Muscle of leg (tissue), 3 donors: ENCODE measurements at regions not wholly inside any gene's neighbourhood (a gene's known extent, or its start where the extent isn't known, plus 50 kb on each side); places are given as distances from the start of the nearest gene placed in this dataset.
"Not testable (repeated sequence)": the region's sequence is repeated elsewhere in the genome, so short reads cannot be mapped to it uniquely, and the experiment has no call there.

Source experiments
- DNase-seq: peaks from one replicate; pipeline ENCODE4 v3.0.0; 2013
- H3K27ac ChIP-seq: one replicate; pipeline ENCODE4 v1.5.1; 2013; ENCODE audit warnings: mild to moderate bottlenecking, low read length, control low read depth
- H3K27me3 ChIP-seq: one replicate; pipeline ENCODE4 v1.6.1; 2013; ENCODE audit warnings: low read length; ENCODE audit not compliant: control insufficient read depth, insufficient read depth
- H3K36me3 ChIP-seq: one replicate; pipeline ENCODE4 v1.6.1; 2013; ENCODE audit warnings: low read length; ENCODE audit not compliant: control insufficient read depth, insufficient read depth
- H3K4me1 ChIP-seq: one replicate; pipeline ENCODE4 v1.6.1; 2013; ENCODE audit warnings: low read length; ENCODE audit not compliant: control insufficient read depth, insufficient read depth
- H3K4me3 ChIP-seq: one replicate; pipeline ENCODE4 v1.5.1; 2013; ENCODE audit warnings: low read length, control low read depth
- H3K9me3 ChIP-seq: replicated peaks from 2 replicates; pipeline ENCODE4 v1.6.1; 2013; ENCODE audit warnings: low read depth, low read length; ENCODE audit not compliant: control insufficient read depth
- WGBS: methylation state at CpG from one replicate; pipeline ENCODE4 v1.1.5; 2013; ENCODE audit warnings: missing lambda C conversion rate; ENCODE audit not compliant: insufficient coverage; 5-methylcytosine and 5-hydroxymethylcytosine counted together

GRCh38 chr5:36418152-36418979 is 116.7 kb upstream of the RANBP3L start:
- H3K9me3 ChIP-seq: no peaks in the 10 kb centered on the region
- peaks cover under 1% of the 10 kb centered on the region for H3K4me1 ChIP-seq
- H3K36me3 ChIP-seq: no peaks in the 10 kb centered on the region
- H3K27ac ChIP-seq: no peak overlapping the region
- 71% methylated on average over 4 of the region's 6 CpGs for WGBS
- no peak overlapping the region for H3K4me3 ChIP-seq
- DNase-seq: no peak
- H3K27me3 ChIP-seq: no peaks in the 10 kb centered on the region

GRCh38 chr5:36421256-36421655 is 119.6 kb upstream of the RANBP3L start:
- no CpG with 5 or more reads among the region's 1 CpG for WGBS
- H3K27ac ChIP-seq: no peak overlapping the region
- no peaks in the 10 kb centered on the region for H3K36me3 ChIP-seq
- no peak for DNase-seq
- H3K27me3 ChIP-seq: no peaks in the 10 kb centered on the region
- H3K9me3 ChIP-seq: no peaks in the 10 kb centered on the region
- no peak overlapping the region for H3K4me3 ChIP-seq
- H3K4me1 ChIP-seq: peaks cover 4% of the 10 kb centered on the region

- no peaks in the 10 kb centered on the region for H3K36me3 ChIP-seq
- WGBS: no CpG with 5 or more reads among the region's 3 CpGs
- H3K4me1 ChIP-seq: peaks cover 4% of the 10 kb centered on the region
- no peaks in the 10 kb centered on the region for H3K9me3 ChIP-seq
- H3K27ac ChIP-seq: no peak overlapping the region
- no peak overlapping the region for H3K4me3 ChIP-seq
- H3K27me3 ChIP-seq: no peaks in the 10 kb centered on the region
- DNase-seq: no peak
Measured at GRCh38 chr5:36422952-36423351, 121.2 kb upstream of the RANBP3L start.

- H3K27ac ChIP-seq: no peak overlapping the region
- 58% methylated on average over 1 of the region's 3 CpGs for WGBS
- H3K27me3 ChIP-seq: no peaks in the 10 kb centered on the region
- DNase-seq: peak; percentile 92
- H3K9me3 ChIP-seq: no peaks in the 10 kb centered on the region
- no peak overlapping the region for H3K4me3 ChIP-seq
- H3K36me3 ChIP-seq: no peaks in the 10 kb centered on the region
- H3K4me1 ChIP-seq: peaks cover 4% of the 10 kb centered on the region
Measured at GRCh38 chr5:36423578-36424307, 122.0 kb upstream of the RANBP3L start.

- not testable (repeated sequence) for H3K27ac ChIP-seq, H3K36me3 ChIP-seq, H3K27me3 ChIP-seq, H3K4me3 ChIP-seq, H3K9me3 ChIP-seq, H3K4me1 ChIP-seq, DNase-seq
- no CpG with 5 or more reads among the region's 2 CpGs for WGBS
Measured at GRCh38 chr5:36426070-36426469, 124.4 kb upstream of the RANBP3L start.

- WGBS: 87% methylated on average over 3 of the region's 4 CpGs
- no peaks in the 10 kb centered on the region for H3K4me1 ChIP-seq
- no peak overlapping the region for H3K4me3 ChIP-seq
- no peaks in the 10 kb centered on the region for H3K36me3 ChIP-seq
- H3K27me3 ChIP-seq: no peaks in the 10 kb centered on the region
- H3K27ac ChIP-seq: no peak overlapping the region
- no peaks in the 10 kb centered on the region for H3K9me3 ChIP-seq
- DNase-seq: no peak
Measured at GRCh38 chr5:36435516-36435915, 133.8 kb upstream of the RANBP3L start.

- no peak overlapping the region for H3K4me3 ChIP-seq
- DNase-seq: no peak
- no CpG with 5 or more reads among the region's 3 CpGs for WGBS
Measured at GRCh38 chr5:36436306-36436705, 134.6 kb upstream of the RANBP3L start.

GRCh38 chr5:36438765-36439561 is 137.3 kb upstream of the RANBP3L start:
- peak; percentile 48 for DNase-seq
- Histone ChIP-seq H3K36me3 (no peaks in the 10 kb centered on the region), H3K27ac (no peak overlapping the region), H3K4me3 (no peak overlapping the region), H3K9me3 (no peaks in the 10 kb centered on the region), H3K4me1 (peaks cover 2% of the 10 kb centered on the region), H3K27me3 (no peaks in the 10 kb centered on the region)
- 38% methylated on average over 3 of the region's 6 CpGs for WGBS

More at GRCh38 chr5:36436306-36436705, 134.6 kb upstream of the RANBP3L start:
- Histone ChIP-seq H3K27ac (no peak overlapping the region), H3K36me3 (no peaks in the 10 kb centered on the region), H3K4me1 (peaks cover 2% of the 10 kb centered on the region), H3K9me3 (no peaks in the 10 kb centered on the region), H3K27me3 (no peaks in the 10 kb centered on the region)

GRCh38 chr5:36440300-36440699 is 138.6 kb upstream of the RANBP3L start:
- Histone ChIP-seq H3K27ac (no peak overlapping the region), H3K27me3 (no peaks in the 10 kb centered on the region), H3K36me3 (no peaks in the 10 kb centered on the region), H3K4me1 (peaks cover 2% of the 10 kb centered on the region), H3K4me3 (no peak overlapping the region), H3K9me3 (no peaks in the 10 kb centered on the region)
- no peak for DNase-seq
- WGBS: 100% methylated on average over 3 of the region's 5 CpGs

- Histone ChIP-seq H3K4me1 (peaks cover 2% of the 10 kb centered on the region), H3K36me3 (no peaks in the 10 kb centered on the region), H3K27ac (no peak overlapping the region), H3K27me3 (no peaks in the 10 kb centered on the region), H3K4me3 (no peak overlapping the region), H3K9me3 (no peaks in the 10 kb centered on the region)
- WGBS: 80% methylated on average over 1 of the region's 1 CpG
- peak; percentile 72 for DNase-seq
Measured at GRCh38 chr5:36441280-36441679, 139.6 kb upstream of the RANBP3L start.
